ENCODE measurements at regions not wholly inside any gene's neighbourhood (a gene's known extent, or its start where the extent isn't known, plus 50 kb on each side); places are given as distances from the start of the nearest gene placed in this dataset.

- TF ChIP-seq CTCF (IDR thresholded peaks at IDR 0.05), result no peak
- TF ChIP-seq POLR2A (IDR thresholded peaks at IDR 0.05), result no peak
Observed at GRCh38 chr15:38740206-38740605, 175.6 kb upstream of the RASGRP1 start.

Data from esophagus squamous epithelium (tissue), 4 donors.